GM19468 (cell line): ENCODE measurements at regions not wholly inside any gene's neighbourhood (a gene's known extent, or its start where the extent isn't known, plus 50 kb on each side); places are given as distances from the start of the nearest gene placed in this dataset.

Source experiments
- ATAC-seq: cut with Tn5 transposase; IDR thresholded peaks from one replicate; pipeline ENCODE4 v1.9.1; 2021; ENCODE audit warnings: mild to moderate bottlenecking, moderate library complexity, moderate number of reproducible peaks; ENCODE audit not compliant: unreplicated experiment; ENCODE audit errors: extremely low read depth

- no peak for ATAC-seq
Measured at GRCh38 chr12:98121963-98122362, 393.4 kb upstream of the TMPO start.

DNA sequence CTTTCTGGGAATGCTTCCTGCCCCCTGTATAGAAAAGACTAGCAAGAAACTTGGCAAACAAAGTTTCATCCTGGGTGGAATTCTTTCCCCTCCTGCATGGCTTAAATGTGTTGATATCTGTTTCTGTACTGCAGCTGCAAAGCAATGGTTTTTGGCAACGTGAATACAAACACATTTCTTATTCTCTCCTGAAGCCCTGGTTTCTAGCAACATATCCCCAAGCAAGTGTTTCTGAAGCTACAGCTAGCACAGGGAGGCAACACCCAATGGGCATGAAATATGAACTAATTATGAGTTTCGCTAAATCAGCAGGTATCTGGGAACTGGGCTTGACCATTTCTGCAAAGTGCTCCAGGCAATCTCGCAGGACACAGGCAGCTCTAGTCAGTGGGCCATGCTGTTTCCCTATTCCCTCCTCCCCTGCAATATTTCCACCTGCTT, 392.3 kb upstream of the TMPO start:
- no peak for ATAC-seq

DNA sequence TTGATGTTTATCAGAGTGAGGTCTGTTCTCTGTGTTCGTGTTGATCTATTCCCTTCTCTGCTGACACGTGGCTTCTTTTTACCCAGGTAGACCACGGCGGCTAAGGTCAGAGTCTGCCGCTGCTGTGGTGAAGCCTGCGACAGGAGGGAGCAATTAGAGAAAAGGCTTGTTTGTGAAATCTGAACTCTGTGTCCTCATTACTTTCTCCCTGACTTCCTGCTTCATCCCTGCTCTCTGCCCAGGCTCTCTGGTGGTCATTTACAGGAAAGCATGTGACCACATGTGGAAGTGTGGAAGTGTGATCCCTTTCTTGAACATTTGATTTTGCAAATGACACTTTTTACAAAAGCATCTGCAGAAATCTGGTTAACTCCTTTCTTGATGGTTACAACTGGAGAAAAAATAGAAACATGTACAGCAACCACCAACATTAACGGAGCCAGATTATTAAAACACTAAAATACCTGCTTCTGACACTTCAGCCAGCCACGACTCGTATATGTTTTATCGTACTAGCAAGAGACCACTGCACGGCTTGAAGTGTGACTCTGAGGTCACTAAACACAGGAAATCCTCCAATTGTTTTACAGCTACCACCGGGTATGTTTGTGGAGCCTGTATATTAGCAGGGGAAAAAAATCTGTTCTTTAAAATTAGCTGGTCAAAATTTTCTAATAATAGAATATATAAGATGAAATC, 388.6 kb upstream of the TMPO start:
- ATAC-seq = no peak

GRCh38 chr12:98127336-98127679, 388.1 kb upstream of the TMPO start:
- ATAC-seq = no peak

- ATAC-seq = no peak
Measured at GRCh38 chr12:98127854-98128253, 387.5 kb upstream of the TMPO start.

- no peak for ATAC-seq
Measured at GRCh38 chr12:98136544-98136943, 378.8 kb upstream of the TMPO start.

- no peak for ATAC-seq
Measured at GRCh38 chr12:98137278-98137677, 378.1 kb upstream of the TMPO start.

DNA sequence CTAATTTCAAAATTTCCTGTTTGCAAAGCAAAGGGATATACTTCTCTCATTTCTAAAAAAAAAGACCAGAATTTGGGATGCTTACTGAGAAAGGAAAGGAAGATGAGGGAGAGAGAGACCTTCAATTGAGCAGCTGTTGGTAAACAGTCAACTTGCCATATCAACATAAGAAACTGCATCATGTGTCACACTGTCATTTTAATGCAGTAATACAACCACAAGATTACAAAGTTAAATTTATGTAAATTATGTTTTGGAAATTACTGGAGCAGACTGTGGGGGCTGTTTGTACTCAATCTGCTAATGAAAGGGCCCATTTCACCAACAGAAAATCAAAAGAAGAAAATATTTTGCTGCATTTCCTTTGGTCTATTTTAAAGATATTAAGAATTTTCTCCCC, 370.4 kb upstream of the TMPO start:
- no peak for ATAC-seq

- no peak for ATAC-seq
Measured at GRCh38 chr12:98146043-98146442, 369.3 kb upstream of the TMPO start.

DNA sequence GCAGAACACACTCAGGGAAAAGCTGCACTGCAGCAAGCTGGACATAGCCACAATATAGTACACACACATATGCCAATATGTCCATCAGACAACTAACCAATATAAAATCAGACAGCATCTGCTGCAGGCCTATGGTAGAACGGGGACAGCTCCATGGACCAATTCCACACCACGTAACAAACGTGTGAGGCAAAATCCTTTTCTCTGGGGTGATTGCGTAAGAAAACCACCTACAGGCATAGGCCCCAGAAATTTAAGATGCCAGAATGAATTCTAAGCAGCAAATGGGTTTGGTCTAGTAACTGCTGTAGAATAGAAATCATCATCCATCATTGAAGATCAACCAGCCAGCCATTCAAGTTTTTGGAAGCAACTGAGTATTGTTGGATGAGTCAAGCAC, 368.9 kb upstream of the TMPO start:
- no peak for ATAC-seq

GRCh38 chr12:98149270-98149669, 366.1 kb upstream of the TMPO start:
- peak; percentile 33 for ATAC-seq

GRCh38 chr12:98149691-98150210, 365.6 kb upstream of the TMPO start:
- no peak for ATAC-seq

DNA sequence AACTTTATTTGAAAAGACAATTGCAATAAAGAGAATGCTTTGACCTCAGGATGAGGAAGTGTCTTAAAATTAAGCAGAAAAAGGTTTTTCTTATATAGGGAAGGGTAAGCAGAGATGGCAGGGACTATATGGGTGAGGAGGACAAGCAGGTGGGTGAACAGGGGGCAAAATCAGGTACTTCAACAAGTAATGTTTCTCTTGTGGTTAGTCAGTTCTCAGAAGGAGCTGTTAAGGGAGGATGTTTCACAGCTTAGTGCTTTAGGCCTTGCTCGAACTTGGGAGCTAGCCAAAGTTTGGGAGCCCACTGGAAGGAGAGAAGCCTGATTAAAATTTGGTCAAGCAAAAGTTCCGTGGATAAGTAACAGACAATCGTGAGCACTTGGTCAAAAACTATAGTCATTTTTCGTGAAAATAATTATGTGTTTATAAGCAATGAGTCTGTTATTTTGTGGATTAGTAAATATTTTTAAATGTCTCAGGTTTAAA, 364.2 kb upstream of the TMPO start:
- ATAC-seq = no peak

- no peak for ATAC-seq
Measured at GRCh38 chr12:98151984-98152383, 363.4 kb upstream of the TMPO start.

DNA sequence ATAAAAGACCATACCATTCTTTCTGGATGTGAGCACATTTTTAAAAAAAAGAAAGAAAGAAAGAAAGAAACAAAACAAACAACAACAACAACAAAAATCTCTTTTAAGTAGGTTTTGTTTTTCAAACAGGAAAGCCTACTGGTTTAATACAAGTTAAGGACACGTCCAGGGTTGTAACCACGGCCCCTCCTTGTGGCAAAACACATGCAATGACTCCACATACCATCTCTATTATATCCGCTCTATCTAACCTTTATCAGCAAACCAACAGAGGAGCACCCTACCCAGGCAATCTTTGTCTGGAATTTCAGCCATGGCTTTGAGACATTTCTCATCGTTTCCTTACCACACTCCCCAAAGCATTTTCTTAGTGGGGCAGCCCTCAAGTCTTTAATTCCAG, 360.5 kb upstream of the TMPO start:
- no peak for ATAC-seq

DNA sequence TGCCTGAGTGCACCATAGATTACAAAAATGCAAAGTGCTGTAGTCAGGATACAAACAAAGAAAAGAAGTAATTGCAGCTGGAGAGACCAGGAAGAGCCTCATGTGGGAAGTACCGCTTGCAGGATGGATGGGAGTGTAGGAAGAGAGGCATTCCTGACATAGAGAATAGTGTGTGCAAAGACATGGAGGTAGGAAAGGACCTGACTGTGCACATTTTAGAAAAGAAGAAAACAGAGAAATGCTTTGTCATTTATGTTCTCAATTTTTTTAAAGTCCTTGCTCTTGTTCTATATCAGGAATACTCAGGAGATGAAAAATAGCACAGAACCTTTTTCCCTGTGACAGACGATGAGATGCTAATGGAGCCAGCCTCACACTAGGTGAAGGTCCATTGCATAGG, 358.7 kb upstream of the TMPO start:
- no peak for ATAC-seq

GRCh38 chr12:98162906-98163678, 352.3 kb upstream of the TMPO start:
- ATAC-seq = no peak

- ATAC-seq = no peak
Measured at GRCh38 chr12:98172304-98172703, 343.1 kb upstream of the TMPO start.

GRCh38 chr12:98172801-98173200, 342.6 kb upstream of the TMPO start:
- ATAC-seq = no peak

GRCh38 chr12:98173773-98174427, 341.5 kb upstream of the TMPO start:
- ATAC-seq = no peak

GRCh38 chr12:98174428-98174809, 341.0 kb upstream of the TMPO start:
- no peak for ATAC-seq
